ENCODE measurements at regions not wholly inside any gene's neighbourhood (a gene's known extent, or its start where the extent isn't known, plus 50 kb on each side); places are given as distances from the start of the nearest gene placed in this dataset.

GRCh38 chr15:94028809-94029208, 202.6 kb upstream of the MCTP2 start:
- no peak overlapping the region for H3K4me2 ChIP-seq (ENCODE audit: low read depth, low read length, poor library complexity, severe bottlenecking)
- H3K9ac ChIP-seq (ENCODE audit: low read length) = no peak overlapping the region
- H3K9me2 ChIP-seq (replicated peaks; ENCODE audit: insufficient read depth, low read length) = no peaks in the 10 kb centered on the region
- no peak overlapping the region for H2AFZ ChIP-seq (ENCODE audit: low read length)
- H3K36me3 ChIP-seq (ENCODE audit: insufficient read depth, low read length) = no peaks in the 10 kb centered on the region
- H3K27me3 ChIP-seq (ENCODE audit: low read length) = no peaks in the 10 kb centered on the region
- H4K20me1 ChIP-seq (ENCODE audit: insufficient read depth, low read depth, low read length) = no peaks in the 10 kb centered on the region
- H3K4me1 ChIP-seq (ENCODE audit: low read length) = no peaks in the 10 kb centered on the region
- H3K4me3 ChIP-seq (ENCODE audit: low read length) = no peak overlapping the region
- no peaks in the 10 kb centered on the region for H3K9me3 ChIP-seq (ENCODE audit: low read length)
- no peaks in the 10 kb centered on the region for H3K79me2 ChIP-seq (ENCODE audit: low read length)
- DNase-seq = no peak
- H3K27ac ChIP-seq (ENCODE audit: low read length) = no peak overlapping the region

- Histone ChIP-seq H3K9me3 (ENCODE audit: low read length) (no peaks in the 10 kb centered on the region), H3K4me2 (ENCODE audit: low read depth, low read length, poor library complexity, severe bottlenecking) (no peak overlapping the region), H3K9ac (ENCODE audit: low read length) (no peak overlapping the region), H3K79me2 (ENCODE audit: low read length) (no peaks in the 10 kb centered on the region), H3K36me3 (ENCODE audit: insufficient read depth, low read length) (no peaks in the 10 kb centered on the region), H4K20me1 (ENCODE audit: insufficient read depth, low read depth, low read length) (no peaks in the 10 kb centered on the region), H3K27ac (ENCODE audit: low read length) (no peak overlapping the region), H3K4me1 (ENCODE audit: low read length) (no peaks in the 10 kb centered on the region), H3K9me2 (replicated peaks; ENCODE audit: insufficient read depth, low read length) (no peaks in the 10 kb centered on the region), H3K4me3 (ENCODE audit: low read length) (no peak overlapping the region), H3K27me3 (ENCODE audit: low read length) (no peaks in the 10 kb centered on the region), H2AFZ (ENCODE audit: low read length) (no peak overlapping the region)
- no peak for DNase-seq
Measured at GRCh38 chr15:94028121-94028520, 203.2 kb upstream of the MCTP2 start.

DNA sequence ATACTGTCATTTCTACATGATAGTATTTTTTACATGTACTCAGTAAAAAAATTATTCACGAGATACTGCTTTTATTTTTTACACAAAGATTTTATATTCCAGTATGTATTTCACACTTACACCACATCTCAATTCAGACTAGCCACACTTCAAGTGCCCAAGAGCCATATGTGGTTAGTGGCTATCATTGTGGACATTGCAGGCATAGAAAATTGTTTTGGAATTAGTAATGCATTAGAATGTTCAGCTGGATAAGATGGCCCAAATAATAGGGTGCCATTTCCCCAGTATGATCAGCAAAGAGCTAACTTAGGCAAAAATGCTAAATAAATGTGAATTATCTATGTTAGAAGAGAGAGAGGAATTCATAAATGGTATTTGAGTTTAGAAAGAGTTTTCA, 203.8 kb upstream of the MCTP2 start:
- H3K4me2 ChIP-seq (ENCODE audit: low read depth, low read length, poor library complexity, severe bottlenecking) = no peak overlapping the region
- H3K36me3 ChIP-seq (ENCODE audit: insufficient read depth, low read length) = no peaks in the 10 kb centered on the region
- DNase-seq = no peak
- H3K9me3 ChIP-seq (ENCODE audit: low read length) = no peaks in the 10 kb centered on the region
- H3K4me3 ChIP-seq (ENCODE audit: low read length) = no peak overlapping the region
- H4K20me1 ChIP-seq (ENCODE audit: insufficient read depth, low read depth, low read length) = no peaks in the 10 kb centered on the region
- H3K4me1 ChIP-seq (ENCODE audit: low read length) = no peaks in the 10 kb centered on the region
- no peaks in the 10 kb centered on the region for H3K79me2 ChIP-seq (ENCODE audit: low read length)
- no peaks in the 10 kb centered on the region for H3K9me2 ChIP-seq (replicated peaks; ENCODE audit: insufficient read depth, low read length)
- H3K27me3 ChIP-seq (ENCODE audit: low read length) = no peaks in the 10 kb centered on the region
- H3K27ac ChIP-seq (ENCODE audit: low read length) = no peak overlapping the region
- H2AFZ ChIP-seq (ENCODE audit: low read length) = no peak overlapping the region
- no peak overlapping the region for H3K9ac ChIP-seq (ENCODE audit: low read length)

- no peak overlapping the region for H3K27ac ChIP-seq (ENCODE audit: low read length)
- no peak for DNase-seq
- no peaks in the 10 kb centered on the region for H3K36me3 ChIP-seq (ENCODE audit: insufficient read depth, low read length)
- H4K20me1 ChIP-seq (ENCODE audit: insufficient read depth, low read depth, low read length) = no peaks in the 10 kb centered on the region
- H2AFZ ChIP-seq (ENCODE audit: low read length) = no peak overlapping the region
- H3K9ac ChIP-seq (ENCODE audit: low read length) = no peak overlapping the region
- no peak overlapping the region for H3K4me2 ChIP-seq (ENCODE audit: low read depth, low read length, poor library complexity, severe bottlenecking)
- H3K27me3 ChIP-seq (ENCODE audit: low read length) = no peaks in the 10 kb centered on the region
- no peaks in the 10 kb centered on the region for H3K9me2 ChIP-seq (replicated peaks; ENCODE audit: insufficient read depth, low read length)
- no peaks in the 10 kb centered on the region for H3K4me1 ChIP-seq (ENCODE audit: low read length)
- H3K9me3 ChIP-seq (ENCODE audit: low read length) = no peaks in the 10 kb centered on the region
- H3K4me3 ChIP-seq (ENCODE audit: low read length) = no peak overlapping the region
- no peaks in the 10 kb centered on the region for H3K79me2 ChIP-seq (ENCODE audit: low read length)
Measured at GRCh38 chr15:94026458-94027304, 204.7 kb upstream of the MCTP2 start.

DNA sequence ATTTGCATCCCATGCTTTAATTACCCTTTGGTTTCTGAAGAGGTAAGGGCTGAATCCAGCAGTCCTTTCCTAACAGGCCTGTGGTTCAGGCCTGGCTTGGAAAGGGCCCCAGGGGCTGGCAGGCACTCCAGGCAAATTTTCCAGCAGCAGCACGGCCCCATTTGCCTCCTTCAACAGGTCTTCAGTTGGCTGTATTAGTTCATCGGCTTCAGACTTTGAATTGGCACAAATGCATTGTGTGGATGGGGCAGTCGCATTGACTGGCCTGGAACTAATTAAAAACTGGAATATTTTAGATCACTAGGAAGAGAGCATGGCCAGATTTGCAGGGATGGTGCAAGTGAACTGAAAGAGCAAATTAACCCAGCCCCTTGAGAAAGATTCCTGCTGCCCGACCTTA, 207.8 kb upstream of the MCTP2 start:
- H3K27me3 ChIP-seq (ENCODE audit: low read length) = no peaks in the 10 kb centered on the region
- H2AFZ ChIP-seq (ENCODE audit: low read length) = no peak overlapping the region
- H3K27ac ChIP-seq (ENCODE audit: low read length) = no peak overlapping the region
- no peaks in the 10 kb centered on the region for H3K9me3 ChIP-seq (ENCODE audit: low read length)
- no peaks in the 10 kb centered on the region for H3K4me1 ChIP-seq (ENCODE audit: low read length)
- no peaks in the 10 kb centered on the region for H4K20me1 ChIP-seq (ENCODE audit: insufficient read depth, low read depth, low read length)
- no peak overlapping the region for H3K4me2 ChIP-seq (ENCODE audit: low read depth, low read length, poor library complexity, severe bottlenecking)
- H3K79me2 ChIP-seq (ENCODE audit: low read length) = no peaks in the 10 kb centered on the region
- no peaks in the 10 kb centered on the region for H3K36me3 ChIP-seq (ENCODE audit: insufficient read depth, low read length)
- no peak for DNase-seq
- no peak overlapping the region for H3K4me3 ChIP-seq (ENCODE audit: low read length)
- H3K9ac ChIP-seq (ENCODE audit: low read length) = no peak overlapping the region
- no peaks in the 10 kb centered on the region for H3K9me2 ChIP-seq (replicated peaks; ENCODE audit: insufficient read depth, low read length)

DNA sequence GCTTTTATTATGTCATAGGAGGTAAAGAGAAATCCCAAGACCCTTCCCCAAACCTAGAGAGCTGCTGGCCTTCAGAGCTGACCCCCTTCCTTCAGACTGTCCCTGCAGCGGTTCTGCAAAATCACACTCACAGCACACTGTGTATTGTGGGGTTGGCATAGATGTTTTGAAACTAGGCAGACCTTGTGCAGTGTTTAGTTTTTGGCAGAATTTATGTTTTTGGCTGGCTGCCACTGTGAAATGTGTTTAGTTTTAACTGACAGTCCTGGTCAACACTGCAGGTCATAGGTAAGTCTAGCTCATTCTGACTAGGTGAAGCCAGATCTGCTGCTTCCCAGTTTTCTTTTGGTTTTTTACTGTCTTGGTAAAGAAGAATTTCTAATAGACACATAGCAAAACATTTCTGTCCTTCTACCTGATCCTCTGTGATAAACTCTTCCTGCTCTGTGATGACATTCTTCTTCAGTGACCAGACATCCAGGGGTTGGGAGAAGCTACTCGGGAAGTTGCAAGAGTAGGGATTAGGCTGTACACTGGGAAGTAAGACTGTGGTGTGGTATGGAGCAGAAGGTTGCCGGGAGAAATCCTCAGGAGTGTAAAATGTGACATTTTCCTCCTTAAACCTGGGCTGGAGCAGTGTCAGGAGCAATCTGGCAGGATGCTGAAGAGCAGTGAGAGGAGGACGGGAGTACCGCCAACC, 209.6 kb upstream of the MCTP2 start:
- H3K27me3 ChIP-seq (ENCODE audit: low read length) = no peaks in the 10 kb centered on the region
- no peaks in the 10 kb centered on the region for H3K36me3 ChIP-seq (ENCODE audit: insufficient read depth, low read length)
- no peaks in the 10 kb centered on the region for H3K4me1 ChIP-seq (ENCODE audit: low read length)
- H2AFZ ChIP-seq (ENCODE audit: low read length) = no peak overlapping the region
- no peak overlapping the region for H3K4me2 ChIP-seq (ENCODE audit: low read depth, low read length, poor library complexity, severe bottlenecking)
- no peaks in the 10 kb centered on the region for H3K79me2 ChIP-seq (ENCODE audit: low read length)
- no peak overlapping the region for H3K9ac ChIP-seq (ENCODE audit: low read length)
- H3K9me2 ChIP-seq (replicated peaks; ENCODE audit: insufficient read depth, low read length) = no peaks in the 10 kb centered on the region
- no peaks in the 10 kb centered on the region for H3K9me3 ChIP-seq (ENCODE audit: low read length)
- DNase-seq = no peak
- H3K4me3 ChIP-seq (ENCODE audit: low read length) = no peak overlapping the region
- no peak overlapping the region for H3K27ac ChIP-seq (ENCODE audit: low read length)
- H4K20me1 ChIP-seq (ENCODE audit: insufficient read depth, low read depth, low read length) = no peaks in the 10 kb centered on the region

DNA sequence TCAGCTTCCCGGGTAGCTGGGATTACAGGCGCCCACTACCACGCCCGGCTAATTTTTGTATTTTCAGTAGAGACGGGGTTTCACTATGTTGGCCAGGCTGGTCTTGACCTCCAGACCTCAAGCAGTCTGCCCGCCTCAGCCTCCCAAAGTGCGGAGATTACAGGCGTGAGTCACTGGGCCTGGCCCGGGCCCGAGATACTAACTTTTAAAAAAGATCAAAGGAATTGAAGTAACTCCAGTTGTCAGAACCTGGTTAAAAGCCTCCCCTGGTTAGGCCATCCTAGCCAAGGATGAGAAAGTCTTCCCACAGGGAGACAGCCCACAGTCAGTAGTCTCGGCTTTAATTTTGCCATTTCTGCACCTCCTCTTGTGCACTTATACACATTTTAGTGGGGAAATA, 212.3 kb upstream of the MCTP2 start:
- H3K9me3 ChIP-seq (ENCODE audit: low read length) = no peaks in the 10 kb centered on the region
- no peaks in the 10 kb centered on the region for H3K36me3 ChIP-seq (ENCODE audit: insufficient read depth, low read length)
- H3K9me2 ChIP-seq (replicated peaks; ENCODE audit: insufficient read depth, low read length) = no peaks in the 10 kb centered on the region
- no peak for DNase-seq
- H3K9ac ChIP-seq (ENCODE audit: low read length) = no peak overlapping the region
- H3K4me2 ChIP-seq (ENCODE audit: low read depth, low read length, poor library complexity, severe bottlenecking) = no peak overlapping the region
- no peak overlapping the region for H3K27ac ChIP-seq (ENCODE audit: low read length)
- H2AFZ ChIP-seq (ENCODE audit: low read length) = no peak overlapping the region
- H4K20me1 ChIP-seq (ENCODE audit: insufficient read depth, low read depth, low read length) = no peaks in the 10 kb centered on the region
- no peaks in the 10 kb centered on the region for H3K27me3 ChIP-seq (ENCODE audit: low read length)
- no peak overlapping the region for H3K4me3 ChIP-seq (ENCODE audit: low read length)
- H3K4me1 ChIP-seq (ENCODE audit: low read length) = no peaks in the 10 kb centered on the region
- no peaks in the 10 kb centered on the region for H3K79me2 ChIP-seq (ENCODE audit: low read length)

GRCh38 chr15:94015324-94015723, 216.0 kb upstream of the MCTP2 start:
- Histone ChIP-seq H3K79me2 (ENCODE audit: low read length) (no peaks in the 10 kb centered on the region), H3K4me1 (ENCODE audit: low read length) (no peaks in the 10 kb centered on the region), H3K27ac (ENCODE audit: low read length) (no peak overlapping the region), H3K9me3 (ENCODE audit: low read length) (no peaks in the 10 kb centered on the region), H3K9me2 (replicated peaks; ENCODE audit: insufficient read depth, low read length) (no peaks in the 10 kb centered on the region), H3K36me3 (ENCODE audit: insufficient read depth, low read length) (no peaks in the 10 kb centered on the region), H3K27me3 (ENCODE audit: low read length) (no peaks in the 10 kb centered on the region), H3K4me2 (ENCODE audit: low read depth, low read length, poor library complexity, severe bottlenecking) (no peak overlapping the region), H4K20me1 (ENCODE audit: insufficient read depth, low read depth, low read length) (no peaks in the 10 kb centered on the region), H3K4me3 (ENCODE audit: low read length) (no peak overlapping the region), H3K9ac (ENCODE audit: low read length) (no peak overlapping the region), H2AFZ (ENCODE audit: low read length) (no peak overlapping the region)
- no peak for DNase-seq

Measured in Karpas-422 (cell line).